Transverse colon (tissue), 4 donors: ENCODE measurements at regions not wholly inside any gene's neighbourhood (a gene's known extent, or its start where the extent isn't known, plus 50 kb on each side); places are given as distances from the start of the nearest gene placed in this dataset.

Experiments used
- DNase-seq: peaks from one replicate; pipeline ENCODE4 v3.0.0-alpha.2; 2019
- H3K27ac ChIP-seq, 4 donors: fragments of 200-600 bp; sonication (generic); 2 replicates each; pipeline ENCODE4 v1.5.1; 2016 to 2018; ENCODE audit warnings: inconsistent platforms in 4 of 4
- H3K27me3 ChIP-seq: fragments of 200-600 bp; sonication (generic); 2 replicates; pipeline ENCODE4 v1.5.1; 2017; ENCODE audit warnings: inconsistent platforms
- H3K36me3 ChIP-seq, 4 donors: fragments of 200-600 bp; sonication (generic); 2 replicates each; pipeline ENCODE4 v1.5.1; 2017 to 2019; ENCODE audit warnings: inconsistent platforms in 4 of 4
- H3K4me1 ChIP-seq, 4 donors: fragments of 200-600 bp; sonication (generic); 2 replicates each; pipeline ENCODE4 v1.5.1; 2017 to 2020; ENCODE audit warnings: inconsistent platforms in 4 of 4
- H3K4me3 ChIP-seq, 4 donors: fragments of 200-600 bp; sonication (generic); 1 replicate in 1 of 4; 2 replicates in 3 of 4; pipeline versions ENCODE4 v1.5.1 to v1.6.1; 2017 to 2019; ENCODE audit warnings: inconsistent platforms in 4 of 4
- H3K9me3 ChIP-seq, 2 donors: fragments of 200-600 bp; sonication (generic); 2 replicates each; pipeline ENCODE4 v1.5.1; 2017 to 2019; ENCODE audit warnings: inconsistent platforms in 2 of 2
- CTCF ChIP-seq, 5 experiments: fragments of 200-600 bp in 3 of 5; fragments of 450-650 bp in 2 of 5; sonication (generic) in 3 of 5; IDR thresholded peaks; 1 replicate in 2 of 5; 2 replicates in 3 of 5; pipeline ENCODE4 v1.5.1; 2016 to 2017; ENCODE audit warnings: antibody characterized with exemption in 5 of 5, inconsistent platforms in 3 of 5, mild to moderate bottlenecking in 2 of 5, moderate library complexity in 1 of 5
- EP300 ChIP-seq: sonication (generic); formaldehyde crosslinking; IDR thresholded peaks from one replicate; pipeline ENCODE4 v1.6.1; 2017; ENCODE audit warnings: antibody characterized with exemption, low read depth
- POLR2A ChIP-seq: fragments of 450-650 bp; IDR thresholded peaks from one replicate; pipeline ENCODE4 v1.6.1; 2016; ENCODE audit warnings: antibody characterized with exemption, mild to moderate bottlenecking, moderate library complexity
- POLR2AphosphoS5 ChIP-seq, 3 donors: sonication (generic); formaldehyde crosslinking; IDR thresholded peaks; one replicate each; pipeline ENCODE4 v1.6.1; 2016; ENCODE audit warnings: antibody characterized with exemption in 3 of 3
- WGBS, 2 donors: methylation state at CpG; one replicate each; pipeline ENCODE4 v1.1.5; 2018; ENCODE audit warnings: low coverage in 1 of 2; 5-methylcytosine and 5-hydroxymethylcytosine counted together
- in situ Hi-C, 4 donors: fragments of 200-750 bp; cut with MboI; loops; one replicate each; pipeline versions ENCODE4 v1.15.0 to v1.15.1; 2017; ENCODE audit warnings: low sequenced_read_pairs in 3 of 4, low pct_ligation_motif_present in 1 of 4, low pct_unique_long_range_greater_than_20kb in 1 of 4
- intact Hi-C: fragments of 100-400 bp; cut with DNase I; formaldehyde crosslinking; loops from one replicate; pipeline ENCODE4 v1.15.1; 2023; ENCODE audit warnings: low total_unique reads

- TF ChIP-seq EP300 (no peak), POLR2AphosphoS5 (IDR thresholded peaks at IDR 0.05) (no peak), POLR2A (no peak)
- DNase-seq: no peak
- Histone ChIP-seq H3K4me3 (no peak overlapping the region), H3K36me3 (no peaks in the 10 kb centered on the region), H3K27me3 (no peaks in the 10 kb centered on the region), H3K9me3 (no peaks in the 10 kb centered on the region), H3K27ac (no peak overlapping the region), H3K4me1 (no peaks in the 10 kb centered on the region)
- whole genome bisulfite sequencing, 2 donors: 88 to 92% methylated on average over 2 of the region's 2 CpGs
- in situ Hi-C loops: no loop called here
- intact Hi-C loops: no loop called here
Observed at GRCh38 chr6:40222354-40222753, 288.1 kb upstream of the MOCS1 start.

GRCh38 chr6:40219799-40220198, 285.5 kb upstream of the MOCS1 start:
- Histone ChIP-seq H3K36me3 (no peaks in the 10 kb centered on the region), H3K9me3 (no peaks in the 10 kb centered on the region), H3K4me1 (no peaks in the 10 kb centered on the region), H3K27me3 (no peaks in the 10 kb centered on the region), H3K27ac (no peak overlapping the region), H3K4me3 (no peak overlapping the region)
- TF ChIP-seq EP300 (no peak), CTCF (IDR thresholded peaks at IDR 0.05) (no peak), POLR2A (no peak), POLR2AphosphoS5 (IDR thresholded peaks at IDR 0.05) (no peak)
- in situ Hi-C loops: no loop called here
- DNase-seq: no peak
- intact Hi-C loops: no loop called here
- WGBS, 2 donors: 92 to 94% methylated on average over 2 of the region's 2 CpGs

GRCh38 chr6:40210628-40211056, 276.4 kb upstream of the MOCS1 start:
- H3K4me1 ChIP-seq: no peaks in the 10 kb centered on the region
- in situ Hi-C loops (no loop called here), intact Hi-C loops (no loop called here)
- no peak overlapping the region for H3K27ac ChIP-seq
- TF ChIP-seq EP300: no peak
- no peak for TF ChIP-seq POLR2A
- TF ChIP-seq POLR2AphosphoS5 (IDR thresholded peaks at IDR 0.05): no peak
- no peak for TF ChIP-seq CTCF (IDR thresholded peaks at IDR 0.05)
- no peaks in the 10 kb centered on the region for H3K36me3 ChIP-seq
- H3K9me3 ChIP-seq: no peaks in the 10 kb centered on the region
- DNase-seq: no peak
- no peak overlapping the region for H3K4me3 ChIP-seq
- WGBS, 2 donors: 0% methylated on average over 1 of the region's 1 CpG; no CpG with 5 or more reads in 1 of the 2 donors
- H3K27me3 ChIP-seq: no peaks in the 10 kb centered on the region

- Histone ChIP-seq H3K36me3 (no peaks in the 10 kb centered on the region), H3K27ac (no peak overlapping the region), H3K4me1 (no peaks in the 10 kb centered on the region), H3K9me3 (peaks cover 0 to 24% of the 10 kb centered on the region in 2 donors), H3K4me3 (no peak overlapping the region), H3K27me3 (no peaks in the 10 kb centered on the region)
- DNase-seq: no peak
- 91% methylated on average over 3 of the region's 3 CpGs; no CpG with 5 or more reads in 1 of the 2 donors for WGBS, 2 donors
- intact Hi-C loops: no loop called here
- TF ChIP-seq POLR2A: no peak
- TF ChIP-seq CTCF (IDR thresholded peaks at IDR 0.05): no peak
- no peak for TF ChIP-seq EP300
- no peak for TF ChIP-seq POLR2AphosphoS5 (IDR thresholded peaks at IDR 0.05)
- in situ Hi-C loops: no loop called here
Observed at GRCh38 chr6:40205801-40206200, 271.5 kb upstream of the MOCS1 start.

GRCh38 chr6:40205004-40205403, 270.7 kb upstream of the MOCS1 start:
- in situ Hi-C loops: no loop called here
- H3K9me3 ChIP-seq: peaks cover 0 to 24% of the 10 kb centered on the region in 2 donors
- intact Hi-C loops: no loop called here
- H3K27me3 ChIP-seq: no peaks in the 10 kb centered on the region
- DNase-seq: no peak
- no peak overlapping the region for H3K4me3 ChIP-seq
- TF ChIP-seq EP300: no peak
- no peak for TF ChIP-seq POLR2AphosphoS5 (IDR thresholded peaks at IDR 0.05)
- H3K4me1 ChIP-seq: no peaks in the 10 kb centered on the region
- H3K36me3 ChIP-seq: no peaks in the 10 kb centered on the region
- no peak overlapping the region for H3K27ac ChIP-seq
- 67 to 85% methylated on average over 1 of the region's 1 CpG for WGBS, 2 donors
